Keratinocyte (primary cell): ENCODE measurements at regions not wholly inside any gene's neighbourhood (a gene's known extent, or its start where the extent isn't known, plus 50 kb on each side); places are given as distances from the start of the nearest gene placed in this dataset.

Source experiments
- DNase-seq: peaks from one replicate; pipeline ENCODE4 v3.0.0-alpha.2; 2011; ENCODE audit warnings: low read depth, missing footprints, low spot score
- FAIRE-seq: peaks from 2 replicates; lab custom pipeline; 2011; peaks lifted over from hg19 to GRCh38; lab: Jason Lieb, UNC
- H2AFZ ChIP-seq: 2 replicates; pipeline ENCODE4 v1.6.0; 2012; ENCODE audit warnings: low read length, control low read depth, inconsistent platforms; ENCODE audit not compliant: control insufficient read depth
- H3K27ac ChIP-seq: 2 replicates; pipeline ENCODE4 v1.5.1; 2011; ENCODE audit warnings: low read length; ENCODE audit not compliant: control insufficient read depth, insufficient read depth
- H3K27me3 ChIP-seq: 3 replicates; pipeline ENCODE4 v1.6.0; 2011; ENCODE audit warnings: low read length; ENCODE audit not compliant: control insufficient read depth, insufficient read depth; ENCODE audit errors: extremely low read depth
- H3K36me3 ChIP-seq, 2 experiments: 2 replicates in 1 of 2; 3 replicates in 1 of 2; pipeline ENCODE4 v1.5.1; 2011; ENCODE audit warnings: low read length in 2 of 2, mild to moderate bottlenecking in 1 of 2; ENCODE audit not compliant: control insufficient read depth in 2 of 2, insufficient read depth in 2 of 2; ENCODE audit errors: extremely low read depth in 1 of 2
- H3K4me1 ChIP-seq: 3 replicates; pipeline ENCODE4 v1.5.1; 2011; ENCODE audit warnings: low read length; ENCODE audit not compliant: control insufficient read depth, insufficient read depth; ENCODE audit errors: extremely low read depth
- H3K4me2 ChIP-seq: 3 replicates; pipeline ENCODE4 v1.6.0; 2011; ENCODE audit warnings: low read depth, low read length; ENCODE audit not compliant: control insufficient read depth, insufficient read depth; ENCODE audit errors: extremely low read depth
- H3K4me3 ChIP-seq, 3 experiments: fragments of 200-600 bp in 1 of 3; sonication (generic) in 1 of 3; 2 replicates in 2 of 3; 3 replicates in 1 of 3; pipeline ENCODE4 v1.5.1; 2011 to 2016; ENCODE audit warnings: low read length in 3 of 3, mild to moderate bottlenecking in 3 of 3, control low read depth in 2 of 3, inconsistent platforms in 1 of 3, low read depth in 1 of 3, mixed read lengths in 1 of 3, mixed run types in 1 of 3, moderate library complexity in 1 of 3; ENCODE audit not compliant: control insufficient read depth in 2 of 3, insufficient read depth in 2 of 3; ENCODE audit errors: extremely low read depth in 1 of 3
- H3K79me2 ChIP-seq: 2 replicates; pipeline ENCODE4 v1.6.0; 2012; ENCODE audit warnings: low read length; ENCODE audit not compliant: control insufficient read depth, insufficient read depth
- H3K9ac ChIP-seq: 3 replicates; pipeline ENCODE4 v1.6.0; 2011; ENCODE audit warnings: low read length; ENCODE audit not compliant: control insufficient read depth, insufficient read depth; ENCODE audit errors: extremely low read depth
- H3K9me1 ChIP-seq: 3 replicates; pipeline ENCODE4 v1.6.0; 2011; ENCODE audit warnings: low read length; ENCODE audit not compliant: control insufficient read depth, insufficient read depth; ENCODE audit errors: extremely low read depth
- H3K9me3 ChIP-seq: 2 replicates; pipeline ENCODE4 v1.5.1; 2012; ENCODE audit warnings: low read depth, low read length; ENCODE audit not compliant: control insufficient read depth
- H4K20me1 ChIP-seq: 3 replicates; pipeline ENCODE4 v1.6.0; 2011; ENCODE audit warnings: low read length; ENCODE audit not compliant: control insufficient read depth, insufficient read depth; ENCODE audit errors: extremely low read depth
- CTCF ChIP-seq, 3 experiments: IDR thresholded peaks in 1 of 3; conservative IDR thresholded peaks in 1 of 3; optimal IDR thresholded peaks in 1 of 3; 2 replicates in 2 of 3; 3 replicates in 1 of 3; pipeline versions ENCODE3 to v1.5.1; 2011; ENCODE audit warnings: low read length in 3 of 3, mild to moderate bottlenecking in 3 of 3, moderate library complexity in 2 of 3, control low read depth in 1 of 3, inconsistent platforms in 1 of 3; ENCODE audit not compliant: insufficient read depth in 2 of 3; ENCODE audit errors: extremely low read depth in 1 of 3
- EZH2 ChIP-seq: IDR thresholded peaks from one replicate; pipeline ENCODE4 v1.6.1; 2012; ENCODE audit warnings: inconsistent platforms, mild to moderate bottlenecking, low read length, moderate library complexity
- dilution Hi-C: fragments of 300-500 bp; cut with MboI; formaldehyde crosslinking; loops from one replicate; pipeline ENCODE4 v1.7.0; 2020; ENCODE audit warnings: low sequenced_read_pairs; ENCODE audit not compliant: extremely low pct_ligation_motif_present

GRCh38 chr20:11409561-11409960, 508.1 kb upstream of the BTBD3 start:
- DNase-seq (no peak), FAIRE-seq (no peak)

GRCh38 chr20:11411765-11412164, 505.9 kb upstream of the BTBD3 start:
- TF ChIP-seq CTCF (optimal IDR thresholded peaks at IDR 0.05 in 1 of 3, IDR thresholded peaks at IDR 0.05 in 1 of 3, conservative IDR thresholded peaks at IDR 0.05 in 1 of 3; ENCODE audit: extremely low read depth in 1 of 3, insufficient read depth in 2 of 3, low read length in 3 of 3) (no peak), EZH2 (no peak)
- Histone ChIP-seq H3K4me1 (no peaks in the 10 kb centered on the region), H3K79me2 (no peaks in the 10 kb centered on the region), H4K20me1 (no peaks in the 10 kb centered on the region), H3K9ac (no peak overlapping the region), H3K4me3 (no peak overlapping the region), H3K9me3 (no peaks in the 10 kb centered on the region), H2AFZ (no peak overlapping the region), H3K27ac (no peak overlapping the region), H3K27me3 (no peaks in the 10 kb centered on the region), H3K4me2 (no peak overlapping the region), H3K36me3 (no peaks in the 10 kb centered on the region), H3K9me1 (no peaks in the 10 kb centered on the region)
- dilution Hi-C loops = no loop called here
- FAIRE-seq (no peak), DNase-seq (no peak)

More at GRCh38 chr20:11409561-11409960, 508.1 kb upstream of the BTBD3 start:
- H3K27me3 ChIP-seq = no peaks in the 10 kb centered on the region
- no peak overlapping the region for H3K27ac ChIP-seq
- H3K79me2 ChIP-seq = no peaks in the 10 kb centered on the region
- H2AFZ ChIP-seq = no peak overlapping the region
- no peak overlapping the region for H3K4me3 ChIP-seq
- H3K9me3 ChIP-seq = no peaks in the 10 kb centered on the region
- TF ChIP-seq EZH2 = no peak
- TF ChIP-seq CTCF (optimal IDR thresholded peaks at IDR 0.05 in 1 of 3, IDR thresholded peaks at IDR 0.05 in 1 of 3, conservative IDR thresholded peaks at IDR 0.05 in 1 of 3; ENCODE audit: extremely low read depth in 1 of 3, insufficient read depth in 2 of 3, low read length in 3 of 3) = no peak
- dilution Hi-C loops = no loop called here
- no peaks in the 10 kb centered on the region for H3K9me1 ChIP-seq
- H3K9ac ChIP-seq = no peak overlapping the region
- H3K36me3 ChIP-seq = no peaks in the 10 kb centered on the region
- H4K20me1 ChIP-seq = no peaks in the 10 kb centered on the region
- H3K4me1 ChIP-seq = no peaks in the 10 kb centered on the region
- no peak overlapping the region for H3K4me2 ChIP-seq
